KMS-11 (cell line): ENCODE measurements at regions not wholly inside any gene's neighbourhood (a gene's known extent, or its start where the extent isn't known, plus 50 kb on each side); places are given as distances from the start of the nearest gene placed in this dataset.

Source experiments
- H2AFZ ChIP-seq: fragments of 200-600 bp; sonication (generic); 2 replicates; pipeline ENCODE4 v1.6.1; 2016; ENCODE audit warnings: antibody characterized with exemption, mixed run types, low read depth
- H3K27ac ChIP-seq: fragments of 200-600 bp; sonication (generic); 2 replicates; pipeline ENCODE4 v1.6.1; 2016; ENCODE audit warnings: mild to moderate bottlenecking, mixed run types
- H3K27me3 ChIP-seq: fragments of 200-600 bp; sonication (generic); 2 replicates; pipeline ENCODE4 v1.6.1; 2017; ENCODE audit warnings: mild to moderate bottlenecking, low read depth, mixed run types, moderate library complexity; ENCODE audit not compliant: insufficient read depth
- H3K36me3 ChIP-seq: fragments of 200-600 bp; sonication (generic); 2 replicates; pipeline ENCODE4 v1.6.1; 2017; ENCODE audit warnings: mild to moderate bottlenecking, mixed run types; ENCODE audit not compliant: insufficient read depth
- H3K4me1 ChIP-seq: fragments of 200-600 bp; sonication (generic); 2 replicates; pipeline ENCODE4 v1.6.1; 2016; ENCODE audit warnings: mild to moderate bottlenecking, low read depth, mixed run types; ENCODE audit not compliant: poor library complexity, severe bottlenecking
- H3K4me2 ChIP-seq: fragments of 200-600 bp; sonication (generic); 2 replicates; pipeline ENCODE4 v1.7.0; 2016; ENCODE audit warnings: mild to moderate bottlenecking, mixed run types
- H3K4me3 ChIP-seq: fragments of 200-600 bp; sonication (generic); IDR thresholded peaks from 2 replicates; pipeline ENCODE4 v1.6.1; 2017; ENCODE audit warnings: low read depth, low read length, mixed read lengths; ENCODE audit not compliant: insufficient read depth
- H3K79me2 ChIP-seq: fragments of 200-600 bp; sonication (generic); 2 replicates; pipeline ENCODE4 v1.6.1; 2016; ENCODE audit warnings: low read depth, mixed run types; ENCODE audit not compliant: insufficient read depth
- H3K9ac ChIP-seq: fragments of 200-600 bp; sonication (generic); 2 replicates; pipeline ENCODE4 v1.6.1; 2016; ENCODE audit warnings: mild to moderate bottlenecking, mixed run types
- H4K20me1 ChIP-seq: fragments of 200-600 bp; sonication (generic); 2 replicates; pipeline ENCODE4 v1.6.1; 2016; ENCODE audit warnings: mild to moderate bottlenecking, mixed run types; ENCODE audit not compliant: insufficient read depth
- TF ChIP-seq, protein P1 (sequence below): fragments of 200-600 bp; sonication (generic); conservative IDR thresholded peaks from 2 replicates; pipeline ENCODE4 v1.6.1; 2017; ENCODE audit warnings: low read depth, mild to moderate bottlenecking, antibody characterized with exemption, low read length, moderate library complexity, mixed read lengths

- H3K4me1 ChIP-seq: no peaks in the 10 kb centered on the region
- no peak overlapping the region for H2AFZ ChIP-seq
- no peaks in the 10 kb centered on the region for H4K20me1 ChIP-seq
- no peak overlapping the region for H3K27ac ChIP-seq
- no peaks in the 10 kb centered on the region for H3K36me3 ChIP-seq
- TF ChIP-seq, protein P1, sequence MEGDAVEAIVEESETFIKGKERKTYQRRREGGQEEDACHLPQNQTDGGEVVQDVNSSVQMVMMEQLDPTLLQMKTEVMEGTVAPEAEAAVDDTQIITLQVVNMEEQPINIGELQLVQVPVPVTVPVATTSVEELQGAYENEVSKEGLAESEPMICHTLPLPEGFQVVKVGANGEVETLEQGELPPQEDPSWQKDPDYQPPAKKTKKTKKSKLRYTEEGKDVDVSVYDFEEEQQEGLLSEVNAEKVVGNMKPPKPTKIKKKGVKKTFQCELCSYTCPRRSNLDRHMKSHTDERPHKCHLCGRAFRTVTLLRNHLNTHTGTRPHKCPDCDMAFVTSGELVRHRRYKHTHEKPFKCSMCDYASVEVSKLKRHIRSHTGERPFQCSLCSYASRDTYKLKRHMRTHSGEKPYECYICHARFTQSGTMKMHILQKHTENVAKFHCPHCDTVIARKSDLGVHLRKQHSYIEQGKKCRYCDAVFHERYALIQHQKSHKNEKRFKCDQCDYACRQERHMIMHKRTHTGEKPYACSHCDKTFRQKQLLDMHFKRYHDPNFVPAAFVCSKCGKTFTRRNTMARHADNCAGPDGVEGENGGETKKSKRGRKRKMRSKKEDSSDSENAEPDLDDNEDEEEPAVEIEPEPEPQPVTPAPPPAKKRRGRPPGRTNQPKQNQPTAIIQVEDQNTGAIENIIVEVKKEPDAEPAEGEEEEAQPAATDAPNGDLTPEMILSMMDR: no peak
- H3K4me3 ChIP-seq: no peak overlapping the region
- H3K27me3 ChIP-seq: no peaks in the 10 kb centered on the region
- no peaks in the 10 kb centered on the region for H3K79me2 ChIP-seq
- H3K9ac ChIP-seq: no peak overlapping the region
- no peak overlapping the region for H3K4me2 ChIP-seq
These were observed 215.0 kb upstream of the EEA1 start for GRCh38 chr12:93144109-93144508.

GRCh38 chr12:93145086-93145485 lies 216.0 kb upstream of the EEA1 start:
- Histone ChIP-seq H4K20me1 (no peaks in the 10 kb centered on the region), H3K36me3 (no peaks in the 10 kb centered on the region), H3K9ac (no peak overlapping the region), H3K27me3 (no peaks in the 10 kb centered on the region), H3K79me2 (no peaks in the 10 kb centered on the region), H3K4me1 (no peaks in the 10 kb centered on the region), H2AFZ (no peak overlapping the region), H3K4me3 (no peak overlapping the region), H3K4me2 (no peak overlapping the region), H3K27ac (no peak overlapping the region)
- TF ChIP-seq, protein P1: no peak

GRCh38 chr12:93146263-93146939 lies 217.3 kb upstream of the EEA1 start:
- Histone ChIP-seq H2AFZ (no peak overlapping the region), H3K27ac (no peak overlapping the region), H3K79me2 (no peaks in the 10 kb centered on the region), H3K9ac (no peak overlapping the region), H3K36me3 (no peaks in the 10 kb centered on the region), H3K4me2 (no peak overlapping the region), H4K20me1 (no peaks in the 10 kb centered on the region), H3K4me3 (no peak overlapping the region), H3K27me3 (no peaks in the 10 kb centered on the region), H3K4me1 (no peaks in the 10 kb centered on the region)
- TF ChIP-seq, protein P1: no peak

DNA sequence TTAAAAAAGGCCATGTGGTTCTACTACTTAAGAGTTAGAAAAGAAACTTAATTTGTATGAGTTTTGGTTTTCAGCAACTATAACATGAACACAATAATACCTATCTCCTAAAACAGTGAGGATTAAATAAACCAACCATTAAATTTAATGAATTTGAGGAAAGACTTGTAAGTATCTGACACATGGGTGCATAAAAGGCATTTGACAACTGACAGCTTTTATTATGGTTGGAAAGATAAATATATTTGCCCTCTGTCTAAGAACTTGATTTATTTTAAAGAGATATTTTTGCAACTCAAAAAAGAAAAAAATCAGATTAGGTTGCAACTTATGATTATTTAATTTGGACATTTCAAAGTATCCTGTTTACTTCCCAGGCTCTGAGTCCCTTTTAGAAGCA lies 217.9 kb upstream of the EEA1 start:
- H3K9ac ChIP-seq: no peak overlapping the region
- no peak overlapping the region for H3K4me2 ChIP-seq
- no peak overlapping the region for H2AFZ ChIP-seq
- no peaks in the 10 kb centered on the region for H4K20me1 ChIP-seq
- no peak overlapping the region for H3K27ac ChIP-seq
- TF ChIP-seq, protein P1: no peak
- H3K79me2 ChIP-seq: no peaks in the 10 kb centered on the region
- no peaks in the 10 kb centered on the region for H3K36me3 ChIP-seq
- no peak overlapping the region for H3K4me3 ChIP-seq
- H3K4me1 ChIP-seq: no peaks in the 10 kb centered on the region
- no peaks in the 10 kb centered on the region for H3K27me3 ChIP-seq
